Naive B cell (primary cell): ENCODE measurements at regions not wholly inside any gene's neighbourhood (a gene's known extent, or its start where the extent isn't known, plus 50 kb on each side); places are given as distances from the start of the nearest gene placed in this dataset.
A peak's percentile ranks its signal among the peaks of the same experiment; 100 is the strongest.
"Not testable (repeated sequence)": the region's sequence is repeated elsewhere in the genome, so short reads cannot be mapped to it uniquely, and the experiment has no call there.

Source experiments
- ATAC-seq, 2 donors: fragments of 150-1000 bp; cut with Tn5 transposase; 2 replicates each; pipeline ENCODE4 v1.10.0; 2021; ENCODE audit warnings: low read depth in 2 of 2, mild to moderate bottlenecking in 2 of 2, moderate library complexity in 2 of 2
- DNase-seq: peaks from one replicate; pipeline ENCODE4 v3.0.0; 2022
- H3K27ac Mint-ChIP-seq, 6 donors: one replicate each; pipeline ENCODE4 v1.8.0; 2020 to 2022; ENCODE audit warnings: mild to moderate bottlenecking in 6 of 6, mixed read lengths in 6 of 6, moderate library complexity in 5 of 6, inconsistent platforms in 2 of 6
- H3K27me3 Mint-ChIP-seq, 3 donors: one replicate each; pipeline ENCODE4 v1.8.0; 2021 to 2022; ENCODE audit warnings: mixed read lengths in 3 of 3, mild to moderate bottlenecking in 1 of 3
- H3K36me3 Mint-ChIP-seq, 2 donors: one replicate each; pipeline ENCODE4 v1.8.0; 2020 to 2022; ENCODE audit warnings: mixed read lengths in 2 of 2, inconsistent platforms in 1 of 2, mild to moderate bottlenecking in 1 of 2
- H3K4me1 Mint-ChIP-seq, 3 donors: one replicate each; pipeline ENCODE4 v1.8.0; 2020 to 2022; ENCODE audit warnings: mixed read lengths in 3 of 3, inconsistent platforms in 1 of 3, mild to moderate bottlenecking in 1 of 3, moderate library complexity in 1 of 3
- H3K4me3 Mint-ChIP-seq, 8 donors: one replicate each; pipeline ENCODE4 v1.8.0; 2020 to 2022; ENCODE audit warnings: mild to moderate bottlenecking in 8 of 8, mixed read lengths in 8 of 8, moderate library complexity in 8 of 8, inconsistent platforms in 2 of 8
- H3K9me3 Mint-ChIP-seq, 7 donors: one replicate each; pipeline ENCODE4 v1.8.0; 2020 to 2022; ENCODE audit warnings: mixed read lengths in 7 of 7, mild to moderate bottlenecking in 5 of 7, inconsistent platforms in 2 of 7, moderate library complexity in 1 of 7

- no peak for DNase-seq
- H3K4me1 Mint-ChIP-seq, result peaks cover 13 to 18% (median 16%) of the 10 kb centered on the region in 3 donors
- no peaks in the 10 kb centered on the region for H3K36me3 Mint-ChIP-seq
- H3K4me3 Mint-ChIP-seq, result no peak overlapping the region
- H3K9me3 Mint-ChIP-seq, result no peaks in the 10 kb centered on the region
- peaks cover 0 to 10% (median 0%) of the 10 kb centered on the region in 3 donors for H3K27me3 Mint-ChIP-seq
- ATAC-seq, result no peak
- no peak overlapping the region for H3K27ac Mint-ChIP-seq
These were observed 96.9 kb upstream of the TARDBP start for GRCh38 chr1:10915594-10915993.

GRCh38 chr1:10916311-10916710 lies 96.1 kb upstream of the TARDBP start:
- no peak for ATAC-seq
- peak overlapping the region in 1 of 8 donors; percentile 47 for H3K4me3 Mint-ChIP-seq

GRCh38 chr1:10916991-10917390 lies 95.5 kb upstream of the TARDBP start:
- H3K4me3 Mint-ChIP-seq, result peak overlapping the region in 3 of 8 donors; percentile 16 to 26 (median 22)

More at GRCh38 chr1:10916311-10916710, 96.1 kb upstream of the TARDBP start:
- no peak overlapping the region for H3K27ac Mint-ChIP-seq
- H3K9me3 Mint-ChIP-seq, result no peaks in the 10 kb centered on the region
- peaks cover 13 to 18% (median 16%) of the 10 kb centered on the region in 3 donors for H3K4me1 Mint-ChIP-seq
- H3K27me3 Mint-ChIP-seq, result peaks cover 0 to 14% (median 6%) of the 10 kb centered on the region in 3 donors
- no peak for DNase-seq
- H3K36me3 Mint-ChIP-seq, result no peaks in the 10 kb centered on the region

GRCh38 chr1:10917513-10918454 lies 94.7 kb upstream of the TARDBP start:
- ATAC-seq, result peak; percentile 68 to 71
- DNase-seq, result no peak
- peaks cover 0 to 21% (median 6%) of the 10 kb centered on the region in 3 donors for H3K27me3 Mint-ChIP-seq
- H3K4me1 Mint-ChIP-seq, result peaks cover 13 to 18% (median 16%) of the 10 kb centered on the region in 3 donors
- peak overlapping the region in 4 of 8 donors; percentile 16 to 77 (median 30) for H3K4me3 Mint-ChIP-seq
- H3K36me3 Mint-ChIP-seq, result no peaks in the 10 kb centered on the region
- peaks cover 0 to 3% (median 0%) of the 10 kb centered on the region in 7 donors for H3K9me3 Mint-ChIP-seq
- peak overlapping the region in 2 of 6 donors; percentile 4 to 35 for H3K27ac Mint-ChIP-seq

More at GRCh38 chr1:10916991-10917390, 95.5 kb upstream of the TARDBP start:
- Mint-ChIP-seq H3K36me3 (no peaks in the 10 kb centered on the region), H3K9me3 (no peaks in the 10 kb centered on the region), H3K27ac (peak overlapping the region in 1 of 6 donors; percentile 4), H3K27me3 (peaks cover 0 to 17% (median 6%) of the 10 kb centered on the region in 3 donors), H3K4me1 (peaks cover 13 to 18% (median 16%) of the 10 kb centered on the region in 3 donors)
- ATAC-seq (no peak), DNase-seq (no peak)

GRCh38 chr1:10918531-10918930 lies 93.9 kb upstream of the TARDBP start:
- Mint-ChIP-seq H3K36me3 (no peaks in the 10 kb centered on the region), H3K4me3 (peak overlapping the region in 2 of 8 donors; percentile 3 to 25), H3K4me1 (peaks cover 13 to 18% (median 16%) of the 10 kb centered on the region in 3 donors), H3K9me3 (peaks cover 0 to 3% (median 0%) of the 10 kb centered on the region in 7 donors), H3K27ac (peak overlapping the region in 1 of 6 donors; percentile 76), H3K27me3 (peaks cover 0 to 17% (median 11%) of the 10 kb centered on the region in 3 donors)
- ATAC-seq, result peak; percentile 14 to 22
- DNase-seq, result no peak

DNA sequence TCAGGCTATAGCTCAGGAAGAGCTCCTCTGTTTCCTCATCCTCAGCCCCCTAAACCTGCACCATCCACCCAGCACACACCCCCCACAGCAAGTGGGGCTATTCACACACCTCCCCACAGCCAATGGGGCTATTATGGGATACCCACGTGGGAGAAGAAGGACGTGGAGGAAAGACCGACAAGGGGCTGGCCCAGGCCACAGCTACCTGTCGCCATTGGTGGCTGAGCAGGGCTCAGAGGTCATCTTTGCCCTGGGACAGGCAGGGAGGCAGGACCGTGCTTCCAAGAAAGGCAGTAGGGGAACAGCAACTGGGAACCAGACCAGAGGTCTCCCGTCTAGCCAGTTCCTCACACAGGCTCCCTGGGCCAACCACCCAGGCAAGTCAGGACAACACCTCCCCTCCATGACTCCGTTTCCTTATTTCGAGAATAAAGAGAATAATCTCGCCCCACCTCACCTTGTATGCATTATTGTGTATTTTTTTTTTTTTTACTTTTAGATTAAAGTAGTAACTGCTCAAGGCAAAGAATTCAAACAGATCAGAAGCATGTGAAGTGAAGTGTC lies 92.3 kb upstream of the TARDBP start:
- no peaks in the 10 kb centered on the region for H3K36me3 Mint-ChIP-seq
- no peak overlapping the region for H3K4me3 Mint-ChIP-seq
- no peak for DNase-seq
- H3K4me1 Mint-ChIP-seq, result peaks cover 13 to 18% (median 16%) of the 10 kb centered on the region in 3 donors
- no peak for ATAC-seq
- peak overlapping the region in 1 of 6 donors; percentile 57 for H3K27ac Mint-ChIP-seq
- peaks cover 0 to 3% (median 0%) of the 10 kb centered on the region in 7 donors for H3K9me3 Mint-ChIP-seq
- peaks cover 0 to 11% (median 11%) of the 10 kb centered on the region in 3 donors for H3K27me3 Mint-ChIP-seq

DNA sequence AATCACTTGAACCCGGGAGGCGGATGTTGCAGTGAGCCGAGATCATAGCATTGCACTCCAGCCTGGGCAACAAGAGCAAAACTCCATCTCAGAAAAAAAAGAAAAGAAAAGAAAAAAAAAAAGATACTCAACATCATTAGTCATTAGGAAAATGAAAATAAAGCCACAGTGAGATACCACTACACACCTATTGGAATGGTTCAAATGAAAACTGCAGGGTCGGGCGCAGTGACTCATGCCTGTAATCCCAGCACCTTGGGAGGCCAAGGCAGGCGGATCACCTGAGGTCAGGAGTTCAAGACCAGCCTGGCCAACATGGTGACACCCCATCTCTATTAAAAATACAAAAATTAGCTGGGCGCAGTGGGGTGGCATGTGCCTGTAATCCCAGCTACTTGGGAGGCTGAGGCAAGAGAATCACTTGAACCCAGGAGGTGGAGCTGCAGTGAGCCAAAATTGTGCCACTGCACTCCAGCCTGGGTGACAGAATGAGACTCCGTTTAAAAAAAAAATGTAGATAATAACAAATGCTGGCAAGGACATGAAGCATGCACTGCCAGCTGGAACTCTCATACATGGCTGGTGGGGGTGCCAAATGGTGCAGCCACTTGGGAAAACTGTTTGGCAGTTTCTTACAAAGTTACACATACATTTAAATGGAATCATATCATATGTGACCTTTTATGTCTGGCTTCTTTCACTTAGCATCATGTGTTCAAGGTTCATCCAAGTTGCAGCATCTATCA lies 90.0 kb upstream of the TARDBP start:
- DNase-seq, H3K4me3 Mint-ChIP-seq, H3K27ac Mint-ChIP-seq, ATAC-seq, H3K9me3 Mint-ChIP-seq, H3K36me3 Mint-ChIP-seq: not testable (repeated sequence)
- Mint-ChIP-seq H3K27me3 (peaks cover 0 to 18% (median 11%) of the 10 kb centered on the region in 3 donors), H3K4me1 (peaks cover 11 to 12% (median 12%) of the 10 kb centered on the region in 3 donors)

DNA sequence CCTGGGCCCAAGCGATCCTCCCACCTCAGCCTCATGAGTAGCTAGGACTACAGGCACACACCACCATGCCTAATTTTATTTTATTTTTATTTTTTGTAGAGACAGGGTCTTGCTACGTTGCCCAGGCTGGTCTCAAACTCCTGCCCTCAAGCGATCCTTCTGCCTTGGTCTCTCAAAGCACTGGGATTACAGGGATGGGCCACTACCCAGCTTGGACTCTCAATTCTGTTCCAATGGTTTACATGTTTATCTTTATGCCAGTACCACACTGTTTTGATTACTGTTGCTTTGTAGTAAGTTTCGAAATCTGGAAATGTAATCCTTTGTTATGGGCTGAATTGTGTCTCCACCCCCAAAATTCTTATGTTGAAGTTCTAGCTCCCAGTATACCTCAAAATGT lies 88.4 kb upstream of the TARDBP start:
- Mint-ChIP-seq H3K27ac (no peak overlapping the region), H3K4me1 (no peaks in the 10 kb centered on the region), H3K9me3 (peaks cover 2 to 9% (median 4%) of the 10 kb centered on the region in 7 donors), H3K36me3 (peaks cover 0 to 4% of the 10 kb centered on the region in 2 donors), H3K4me3 (no peak overlapping the region), H3K27me3 (peaks cover 0 to 18% (median 15%) of the 10 kb centered on the region in 3 donors)
- ATAC-seq, result no peak
- DNase-seq, result no peak

GRCh38 chr1:10928654-10929053 lies 83.8 kb upstream of the TARDBP start:
- ATAC-seq (no peak), DNase-seq (no peak)
- no peak overlapping the region for H3K4me3 Mint-ChIP-seq
- H3K4me1 Mint-ChIP-seq, result no peaks in the 10 kb centered on the region
- H3K9me3 Mint-ChIP-seq, result peaks cover 2 to 11% (median 4%) of the 10 kb centered on the region in 7 donors
- no peak overlapping the region for H3K27ac Mint-ChIP-seq
- H3K36me3 Mint-ChIP-seq, result peaks cover 0 to 6% of the 10 kb centered on the region in 2 donors
- peaks cover 0 to 7% (median 5%) of the 10 kb centered on the region in 3 donors for H3K27me3 Mint-ChIP-seq

- Mint-ChIP-seq H3K36me3 (peaks cover 0 to 6% of the 10 kb centered on the region in 2 donors), H3K27ac (peak overlapping the region in 1 of 6 donors; percentile 50), H3K4me3 (peak overlapping the region in 1 of 8 donors; percentile 53)
These were observed 80.4 kb upstream of the TARDBP start for GRCh38 chr1:10932088-10932487.

DNA sequence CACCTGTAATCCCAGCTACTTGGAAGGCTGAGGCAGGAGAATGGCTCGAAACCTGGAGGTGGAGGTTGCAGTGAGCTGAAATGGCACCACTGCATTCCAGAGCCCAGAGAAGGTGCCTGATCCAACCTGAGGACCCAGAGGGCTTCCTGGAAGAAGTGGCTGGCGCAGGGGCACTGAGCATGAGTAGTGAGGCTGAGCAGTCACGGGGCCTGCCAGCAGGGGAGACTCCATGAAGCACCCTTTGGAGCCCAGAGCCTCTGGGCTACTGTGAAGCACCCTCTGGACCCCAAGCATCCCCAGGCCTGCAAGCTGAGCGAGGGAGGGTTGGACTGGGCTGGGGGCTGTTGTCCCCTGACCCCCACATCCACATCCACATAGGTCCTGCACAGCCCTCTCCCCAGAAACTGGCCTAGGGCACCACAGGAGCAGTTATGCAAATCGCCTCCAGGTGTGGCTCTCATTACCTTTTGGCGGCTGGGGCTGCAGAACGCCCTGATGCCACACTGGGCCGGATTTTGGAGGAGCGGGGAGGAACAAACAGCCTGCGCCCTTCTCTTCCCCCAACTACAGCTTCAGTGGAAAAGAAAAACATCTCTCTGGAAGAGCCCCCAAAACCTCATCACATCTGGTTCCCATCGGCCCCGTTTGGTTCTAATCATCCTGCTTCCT lies 78.2 kb upstream of the TARDBP start:
- no peak for ATAC-seq
- no peak for DNase-seq
- Mint-ChIP-seq H3K27ac (peak overlapping the region in 1 of 6 donors; percentile 64), H3K27me3 (peaks cover 0 to 6% (median 2%) of the 10 kb centered on the region in 3 donors), H3K36me3 (no peaks in the 10 kb centered on the region), H3K4me1 (peaks cover 0 to 1% (median under 1%) of the 10 kb centered on the region in 3 donors), H3K4me3 (no peak overlapping the region), H3K9me3 (no peaks in the 10 kb centered on the region)

More at GRCh38 chr1:10932088-10932487, 80.4 kb upstream of the TARDBP start:
- Mint-ChIP-seq H3K27me3 (peaks cover 0 to 5% (median 2%) of the 10 kb centered on the region in 3 donors), H3K9me3 (peaks cover 2 to 11% (median 4%) of the 10 kb centered on the region in 7 donors), H3K4me1 (no peaks in the 10 kb centered on the region)
- ATAC-seq, result no peak
- DNase-seq, result no peak

DNA sequence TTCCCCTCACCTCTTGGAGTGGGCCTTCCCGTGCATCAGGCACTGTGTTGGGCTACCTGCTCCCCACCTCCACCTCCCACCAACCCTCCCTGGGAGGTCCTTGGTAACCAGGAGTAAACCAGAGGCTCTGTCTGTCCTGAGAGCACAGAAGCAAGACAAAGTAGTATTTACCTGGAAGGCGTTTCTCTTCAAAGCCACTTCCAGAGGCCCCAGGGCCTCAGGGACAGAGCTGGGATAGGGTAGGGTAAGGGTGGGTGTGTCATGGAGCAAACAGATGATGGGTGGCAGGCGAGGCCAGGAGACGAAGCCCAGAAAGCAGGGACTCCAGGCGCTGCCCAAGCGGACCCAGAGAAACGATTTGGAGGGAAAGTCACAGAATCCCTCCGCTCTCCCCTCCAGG lies 77.2 kb upstream of the TARDBP start:
- Mint-ChIP-seq H3K36me3 (no peaks in the 10 kb centered on the region), H3K4me1 (peaks cover 0 to 11% (median 10%) of the 10 kb centered on the region in 3 donors), H3K27ac (no peak overlapping the region), H3K27me3 (peaks cover 3 to 15% (median 11%) of the 10 kb centered on the region in 3 donors), H3K9me3 (no peaks in the 10 kb centered on the region), H3K4me3 (no peak overlapping the region)
- DNase-seq (no peak), ATAC-seq (no peak)
